SK-N-SH (cell line): ENCODE measurements at regions not wholly inside any gene's neighbourhood (a gene's known extent, or its start where the extent isn't known, plus 50 kb on each side); places are given as distances from the start of the nearest gene placed in this dataset.

Experiments
- CTCF ChIA-PET: fragments of 300-600, 350-600 bp; formaldehyde crosslinking; extraction: SDS; loops from one replicate; lab custom pipeline; 2021; lab: Yijun Ruan, JAX
- POLR2A ChIA-PET: fragments of 350-600 bp; sonication (Branson Sonifier 250); formaldehyde crosslinking; extraction: SDS; loops from one replicate; lab custom pipeline; 2020; ENCODE audit warnings: antibody characterized with exemption, inconsistent platforms; lab: Yijun Ruan, JAX
- DNase-seq: peaks from one replicate; pipeline ENCODE4 v3.0.0; 2012
- H2AFZ ChIP-seq: fragments of 200-600 bp; sonication (generic); 2 replicates; pipeline ENCODE4 v1.8.1; 2016; ENCODE audit warnings: antibody characterized with exemption, mild to moderate bottlenecking, low read depth
- H3F3A ChIP-seq: fragments of 200-600 bp; sonication (generic); replicated peaks from 2 replicates; pipeline ENCODE3; 2016; ENCODE audit warnings: antibody characterized with exemption, mild to moderate bottlenecking; ENCODE audit not compliant: insufficient read depth
- H3K27ac ChIP-seq, 2 experiments: fragments of 200-500 bp in 1 of 2; fragments of 200-600 bp in 1 of 2; sonication (Bioruptor generic) in 1 of 2; sonication (generic), shearing (Covaris generic) in 1 of 2; 2 replicates each; pipeline versions ENCODE4 v1.5.1 to v1.6.1; 2014 to 2016; ENCODE audit warnings: low read depth in 2 of 2, inconsistent platforms in 1 of 2, low read length in 1 of 2, mild to moderate bottlenecking in 1 of 2, mixed read lengths in 1 of 2
- H3K27me3 ChIP-seq: fragments of 200-600 bp; sonication (generic), shearing (Covaris generic); 2 replicates; pipeline ENCODE4 v1.6.1; 2016; ENCODE audit warnings: mixed run types; ENCODE audit not compliant: insufficient read depth
- H3K36me3 ChIP-seq, 2 experiments: fragments of 200-500 bp in 1 of 2; fragments of 200-600 bp in 1 of 2; sonication (Bioruptor generic) in 1 of 2; sonication (generic) in 1 of 2; replicated peaks in 1 of 2; 2 replicates each; pipeline versions ENCODE3 to v1.5.1; 2014 to 2016; ENCODE audit warnings: low read length in 1 of 2, mild to moderate bottlenecking in 1 of 2; ENCODE audit not compliant: insufficient read depth in 2 of 2, control insufficient read depth in 1 of 2
- H3K4me1 ChIP-seq, 2 experiments: fragments of 200-500 bp in 1 of 2; fragments of 200-600 bp in 1 of 2; sonication (Bioruptor generic) in 1 of 2; sonication (generic), shearing (Covaris generic) in 1 of 2; 2 replicates each; pipeline versions ENCODE4 v1.5.1 to v1.6.1; 2014 to 2016; ENCODE audit warnings: low read depth in 1 of 2, low read length in 1 of 2, mixed run types in 1 of 2; ENCODE audit not compliant: insufficient read depth in 2 of 2, control insufficient read depth in 1 of 2
- H3K4me2 ChIP-seq: fragments of 200-600 bp; sonication (generic), shearing (Covaris generic); 2 replicates; pipeline ENCODE4 v1.6.1; 2017; ENCODE audit warnings: mixed run types
- H3K4me3 ChIP-seq, 2 experiments: fragments of 200-500 bp in 1 of 2; fragments of 200-600 bp in 1 of 2; sonication (Bioruptor generic) in 1 of 2; sonication (generic), shearing (Covaris generic) in 1 of 2; 2 replicates each; pipeline versions ENCODE4 v1.5.1 to v1.8.1; 2014 to 2016; ENCODE audit warnings: low read depth in 2 of 2, inconsistent platforms in 1 of 2, low read length in 1 of 2, mild to moderate bottlenecking in 1 of 2, mixed read lengths in 1 of 2, moderate library complexity in 1 of 2
- H3K79me2 ChIP-seq: fragments of 200-600 bp; sonication (generic); 2 replicates; pipeline ENCODE4 v1.8.1; 2017; ENCODE audit warnings: mild to moderate bottlenecking; ENCODE audit not compliant: insufficient read depth
- H3K9ac ChIP-seq: fragments of 200-600 bp; sonication (generic); 2 replicates; pipeline ENCODE4 v1.6.1; 2017; ENCODE audit warnings: mixed run types
- H3K9me2 ChIP-seq: fragments of 200-600 bp; sonication (generic); 2 replicates; pipeline ENCODE4 v1.6.1; 2017; ENCODE audit warnings: mixed run types
- H3K9me3 ChIP-seq: fragments of 200-600 bp; sonication (generic); 2 replicates; pipeline ENCODE4 v1.6.1; 2017; ENCODE audit warnings: mixed run types, mild to moderate bottlenecking, moderate library complexity
- H4K20me1 ChIP-seq: fragments of 200-600 bp; sonication (generic); 2 replicates; pipeline ENCODE4 v1.6.1; 2017; ENCODE audit warnings: mild to moderate bottlenecking, mixed run types; ENCODE audit not compliant: insufficient read depth
- EP300 ChIP-seq, 2 experiments: IDR thresholded peaks; 2 replicates each; pipeline versions ENCODE4 v1.4.0 to v1.6.1; 2012; ENCODE audit warnings: borderline replicate concordance in 1 of 2, low read depth in 1 of 2, low read length in 1 of 2
- FOXJ3 ChIP-seq: sonication (generic); formaldehyde crosslinking; IDR thresholded peaks from 2 replicates; pipeline ENCODE4 v1.5.1; 2020; ENCODE audit warnings: mild to moderate bottlenecking, missing genetic modification reagents
- FOXM1 ChIP-seq: IDR thresholded peaks from 2 replicates; pipeline ENCODE4 v1.4.0; 2012; ENCODE audit warnings: low read depth, mild to moderate bottlenecking
- JUND ChIP-seq: IDR thresholded peaks from 2 replicates; pipeline ENCODE4 v1.4.0; 2012
- MEF2A ChIP-seq: IDR thresholded peaks from 2 replicates; pipeline ENCODE4 v1.4.0; 2012; ENCODE audit warnings: low read depth, borderline replicate concordance
- MXI1 ChIP-seq: IDR thresholded peaks from 2 replicates; pipeline ENCODE4 v1.6.1; 2012; ENCODE audit warnings: mild to moderate bottlenecking, low read depth, low read length, improper control_type of control experiment
- PBX3 ChIP-seq: IDR thresholded peaks from 2 replicates; pipeline ENCODE4; 2012
- POLR2AphosphoS5 ChIP-seq: IDR thresholded peaks from 2 replicates; pipeline ENCODE4 v1.6.1; 2012; ENCODE audit warnings: low read depth, low read length
- RCOR1 ChIP-seq: fragments of 150-350 bp; IDR thresholded peaks from 2 replicates; pipeline ENCODE4 v1.6.1; 2017; ENCODE audit warnings: antibody characterized with exemption, low read length
- REST ChIP-seq: IDR thresholded peaks from 2 replicates; pipeline ENCODE4 v1.6.1; 2012; ENCODE audit warnings: mild to moderate bottlenecking, low read depth, low read length, moderate library complexity
- RFX5 ChIP-seq: IDR thresholded peaks from 2 replicates; pipeline ENCODE4 v1.6.1; 2012; ENCODE audit warnings: mild to moderate bottlenecking, improper control_type of control experiment, low read length
- SMC3 ChIP-seq: IDR thresholded peaks from 2 replicates; pipeline ENCODE4 v1.6.1; 2012; ENCODE audit warnings: low read depth, low read length, improper control_type of control experiment
- TAF1 ChIP-seq: IDR thresholded peaks from 2 replicates; pipeline ENCODE4 v1.6.1; 2012; ENCODE audit warnings: low read depth, mild to moderate bottlenecking, low read length, moderate library complexity, borderline replicate concordance
- TCF12 ChIP-seq: IDR thresholded peaks from 2 replicates; pipeline ENCODE4 v1.4.0; 2012
- TEAD4 ChIP-seq: IDR thresholded peaks from 2 replicates; pipeline ENCODE4 v1.4.0; 2012; ENCODE audit warnings: mild to moderate bottlenecking, borderline replicate concordance; ENCODE audit not compliant: insufficient read depth
- YY1 ChIP-seq: IDR thresholded peaks from 2 replicates; pipeline ENCODE4 v1.4.0; 2012; ENCODE audit warnings: low read depth, mild to moderate bottlenecking
- ZBTB33 ChIP-seq: IDR thresholded peaks from 2 replicates; pipeline ENCODE4 v1.4.0; 2012; ENCODE audit warnings: low read depth, borderline replicate concordance
- WGBS: methylation state at CpG from one replicate; pipeline ENCODE4 v1.1.6; 2017; ENCODE audit warnings: low lambda C conversion rate; 5-methylcytosine and 5-hydroxymethylcytosine counted together
- TF ChIP-seq, protein P1 (sequence below): fragments of 150-350 bp; IDR thresholded peaks from 2 replicates; pipeline ENCODE4 v1.6.1; 2016; ENCODE audit warnings: mild to moderate bottlenecking, low read depth, low read length

DNA sequence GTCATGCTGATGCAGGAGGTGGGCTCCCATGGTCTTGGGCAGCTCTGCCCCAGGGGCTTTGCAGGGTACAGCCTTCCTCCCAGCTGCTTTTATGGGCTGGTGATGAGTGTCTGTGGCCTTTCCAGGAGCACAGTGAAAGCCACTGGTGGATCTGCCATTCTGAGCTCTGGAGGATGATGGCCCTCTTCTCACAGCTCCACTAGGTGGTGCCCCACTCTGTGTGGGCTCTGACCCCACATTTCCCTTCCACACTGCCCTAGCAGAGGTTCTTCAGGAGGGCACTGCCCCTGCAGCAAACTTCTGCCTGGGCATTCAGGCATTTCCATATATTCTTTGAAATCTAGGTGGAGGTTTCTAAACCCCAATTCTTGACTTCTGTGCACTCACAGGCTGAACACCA is 1188.6 kb downstream of the MRPL39 start (continued):
- TF ChIP-seq REST (no peak), PBX3 (no peak), JUND (no peak)
- TF ChIP-seq, protein P1, sequence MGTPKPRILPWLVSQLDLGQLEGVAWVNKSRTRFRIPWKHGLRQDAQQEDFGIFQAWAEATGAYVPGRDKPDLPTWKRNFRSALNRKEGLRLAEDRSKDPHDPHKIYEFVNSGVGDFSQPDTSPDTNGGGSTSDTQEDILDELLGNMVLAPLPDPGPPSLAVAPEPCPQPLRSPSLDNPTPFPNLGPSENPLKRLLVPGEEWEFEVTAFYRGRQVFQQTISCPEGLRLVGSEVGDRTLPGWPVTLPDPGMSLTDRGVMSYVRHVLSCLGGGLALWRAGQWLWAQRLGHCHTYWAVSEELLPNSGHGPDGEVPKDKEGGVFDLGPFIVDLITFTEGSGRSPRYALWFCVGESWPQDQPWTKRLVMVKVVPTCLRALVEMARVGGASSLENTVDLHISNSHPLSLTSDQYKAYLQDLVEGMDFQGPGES = no peak

- no peaks in the 10 kb centered on the region for H3F3A ChIP-seq
- no peak overlapping the region for H2AFZ ChIP-seq
- H3K4me3 ChIP-seq = no peak overlapping the region
- no peak for DNase-seq
- no peaks in the 10 kb centered on the region for H3K9me3 ChIP-seq
- no peaks in the 10 kb centered on the region for H3K36me3 ChIP-seq
- ChIA-PET POLR2A (no interaction called here), CTCF (no interaction called here)
- no peak overlapping the region for H3K4me2 ChIP-seq
- no peak overlapping the region for H3K27ac ChIP-seq
- H3K9ac ChIP-seq = no peak overlapping the region
- H3K79me2 ChIP-seq = no peaks in the 10 kb centered on the region
- H3K27me3 ChIP-seq = no peaks in the 10 kb centered on the region
- H3K9me2 ChIP-seq = no peaks in the 10 kb centered on the region
- TF ChIP-seq FOXM1 (no peak), TAF1 (no peak), ZBTB33 (no peak)
- H4K20me1 ChIP-seq = no peaks in the 10 kb centered on the region
- no peaks in the 10 kb centered on the region for H3K4me1 ChIP-seq
These were observed 1195.9 kb downstream of the MRPL39 start for GRCh38 chr21:24411429-24411828.

DNA sequence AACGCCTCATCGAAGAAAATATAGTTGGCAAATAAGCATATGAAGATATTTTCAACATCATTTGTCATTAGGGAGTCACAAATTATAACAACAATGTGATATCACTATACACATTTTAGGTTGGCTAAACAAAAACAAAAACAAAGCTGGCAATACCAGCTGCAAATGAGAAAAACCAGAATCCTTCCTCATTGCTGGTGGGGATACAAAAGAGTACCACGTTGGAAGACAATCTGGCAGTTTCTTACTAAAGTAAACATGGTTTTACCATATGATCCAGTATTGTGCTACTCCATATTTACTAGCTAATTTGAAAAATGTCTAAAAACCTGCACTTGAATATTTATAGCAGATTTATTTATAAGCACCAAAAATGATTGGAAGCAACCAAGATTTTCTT is 1204.1 kb downstream of the MRPL39 start:
- no peaks in the 10 kb centered on the region for H3K4me1 ChIP-seq
- no peak overlapping the region for H3K4me3 ChIP-seq
- no peak overlapping the region for H3K4me2 ChIP-seq
- ChIA-PET POLR2A (no interaction called here), CTCF (interaction anchor here (0.8 kb wide), 1 partner anchor 10 kb away, joined by 3 read pairs; no protein-coding TSS in a partner anchor)
- no peaks in the 10 kb centered on the region for H3K9me2 ChIP-seq
- no peaks in the 10 kb centered on the region for H3K79me2 ChIP-seq
- 69% methylated on average over 3 of the region's 3 CpGs for WGBS
- no peaks in the 10 kb centered on the region for H3K36me3 ChIP-seq
- H3F3A ChIP-seq = no peaks in the 10 kb centered on the region
- no peaks in the 10 kb centered on the region for H4K20me1 ChIP-seq
- no peak overlapping the region for H3K9ac ChIP-seq
- no peaks in the 10 kb centered on the region for H3K27me3 ChIP-seq
- H3K27ac ChIP-seq = no peak overlapping the region
- H2AFZ ChIP-seq = no peak overlapping the region
- no peaks in the 10 kb centered on the region for H3K9me3 ChIP-seq
- no peak for DNase-seq
- TF ChIP-seq POLR2AphosphoS5 (no peak), RCOR1 (no peak), SMC3 (no peak), TCF12 (no peak), EP300 (IDR thresholded peaks at IDR 0.05; ENCODE audit: borderline replicate concordance in 1 of 2, low read depth in 1 of 2, low read length in 1 of 2) (no peak), MXI1 (no peak), RFX5 (no peak), TEAD4 (no peak), FOXJ3 (no peak), YY1 (no peak), MEF2A (no peak)
- TF ChIP-seq, protein P1 = no peak
